ENCODE measurements at regions not wholly inside any gene's neighbourhood (a gene's known extent, or its start where the extent isn't known, plus 50 kb on each side); places are given as distances from the start of the nearest gene placed in this dataset.
"Not testable (repeated sequence)": the region's sequence is repeated elsewhere in the genome, so short reads cannot be mapped to it uniquely, and the experiment has no call there.

- DNase-seq = not testable (repeated sequence)
Observed at GRCh38 chr6:4725136-4725760, 51.0 kb upstream of the CDYL start.

DNA sequence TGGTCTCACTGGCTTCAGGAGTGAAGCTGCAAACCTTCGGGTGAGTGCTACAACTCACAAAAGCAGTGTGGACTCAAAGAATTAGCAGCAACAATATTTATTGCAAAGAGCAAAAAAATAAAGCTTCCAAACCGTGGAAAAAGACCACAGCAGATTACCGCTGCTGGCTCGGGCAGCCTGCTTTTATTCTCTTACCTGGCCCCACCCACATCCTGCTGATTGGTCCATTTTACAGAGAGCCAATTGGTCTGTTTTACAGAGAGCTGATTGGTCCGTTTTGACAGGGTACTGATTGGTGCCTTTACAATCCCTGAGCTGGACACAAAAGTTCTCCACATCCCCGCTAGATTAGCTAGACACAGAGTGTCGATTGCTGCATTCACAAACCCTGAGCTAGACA is 51.5 kb upstream of the CDYL start:
- not testable (repeated sequence) for DNase-seq

- no peak for DNase-seq
Observed at GRCh38 chr6:4723383-4723782, 52.8 kb upstream of the CDYL start.

- not testable (repeated sequence) for DNase-seq
Observed at GRCh38 chr6:4721368-4721767, 54.8 kb upstream of the CDYL start.

GRCh38 chr6:4719491-4719890 is 56.7 kb upstream of the CDYL start:
- DNase-seq = no peak

DNA sequence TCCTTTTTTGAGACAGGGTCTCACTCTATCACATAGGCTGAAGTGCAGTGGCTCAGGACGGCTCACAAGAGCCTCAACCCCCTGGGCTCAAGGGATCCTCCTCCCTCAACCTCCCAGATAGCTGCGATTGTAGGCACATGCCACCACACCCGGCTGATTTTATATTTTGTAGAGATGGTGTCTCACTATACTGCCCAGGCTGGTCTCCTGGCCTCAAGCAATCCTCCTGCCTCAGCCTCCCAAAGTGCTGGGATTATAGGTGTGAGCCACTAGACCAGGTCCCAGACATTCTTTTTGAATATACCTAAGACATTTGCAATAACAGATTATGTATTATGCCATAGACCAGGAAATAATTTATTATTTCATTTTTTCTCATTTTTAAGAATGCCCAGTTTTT is 58.3 kb upstream of the CDYL start:
- DNase-seq = no peak

GRCh38 chr6:4717124-4717523 is 59.1 kb upstream of the CDYL start:
- no peak for DNase-seq

- DNase-seq = no peak
Observed at GRCh38 chr6:4714961-4715501, 61.2 kb upstream of the CDYL start.

DNA sequence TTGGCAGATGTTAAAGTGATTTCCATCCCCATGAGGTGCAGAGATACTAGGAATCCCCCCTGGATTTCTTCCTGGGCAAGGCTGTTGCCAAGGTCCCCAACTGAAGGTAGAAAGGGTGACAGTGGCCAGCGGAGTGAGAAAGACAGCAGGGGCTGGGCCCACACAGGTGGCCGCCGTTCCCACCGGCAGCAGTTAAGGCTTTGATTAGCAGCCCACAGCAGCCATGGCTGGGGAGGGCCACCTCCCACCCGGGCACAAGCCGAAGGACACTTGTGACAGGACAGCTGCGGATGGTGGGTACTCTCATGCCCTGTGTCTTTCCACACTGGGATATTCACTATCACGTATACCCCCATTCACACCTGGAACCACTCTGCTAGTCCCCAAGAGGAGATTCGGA is 63.9 kb upstream of the CDYL start:
- no peak for DNase-seq

DNA sequence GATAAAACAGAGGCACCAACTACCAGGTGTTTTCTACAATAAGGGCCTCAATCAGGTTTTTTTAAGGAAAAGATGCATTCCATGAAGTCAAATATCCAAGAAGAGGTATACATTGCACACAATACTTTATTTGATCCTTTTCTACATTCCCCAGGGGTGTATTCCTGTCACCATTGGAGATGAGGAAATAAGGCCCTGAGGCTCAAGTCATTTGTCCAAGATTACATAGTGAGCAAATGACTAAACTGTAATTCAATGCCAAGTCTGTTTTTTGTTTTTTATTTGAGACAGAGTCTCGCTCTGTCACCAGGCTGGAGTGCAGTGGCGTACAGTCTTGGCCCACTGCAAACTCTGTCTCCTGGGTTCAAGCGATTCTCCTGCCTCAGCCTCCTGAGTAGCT is 69.2 kb upstream of the CDYL start:
- peak; percentile 25 for DNase-seq

GRCh38 chr6:4705809-4706208 is 70.4 kb upstream of the CDYL start:
- no peak for DNase-seq

DNA sequence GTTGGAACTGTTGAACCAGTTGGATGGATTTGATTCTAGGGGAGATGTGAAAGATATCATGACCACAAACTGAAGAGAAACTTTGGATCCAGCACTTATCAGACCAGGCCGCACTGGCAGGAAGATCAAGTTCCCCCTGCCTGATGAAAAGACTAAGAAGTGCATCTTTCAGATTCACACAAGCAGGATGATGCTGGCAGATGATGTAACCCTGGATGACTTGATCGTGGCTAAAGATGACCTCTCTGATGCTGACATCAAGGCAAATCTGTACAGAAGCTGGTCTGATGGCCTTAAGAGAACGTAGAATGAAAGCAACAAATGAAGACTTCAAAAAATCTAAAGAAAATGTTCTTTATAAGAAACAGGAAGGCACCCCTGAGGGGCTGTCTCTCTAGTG is 72.8 kb upstream of the CDYL start:
- DNase-seq = no peak

DNA sequence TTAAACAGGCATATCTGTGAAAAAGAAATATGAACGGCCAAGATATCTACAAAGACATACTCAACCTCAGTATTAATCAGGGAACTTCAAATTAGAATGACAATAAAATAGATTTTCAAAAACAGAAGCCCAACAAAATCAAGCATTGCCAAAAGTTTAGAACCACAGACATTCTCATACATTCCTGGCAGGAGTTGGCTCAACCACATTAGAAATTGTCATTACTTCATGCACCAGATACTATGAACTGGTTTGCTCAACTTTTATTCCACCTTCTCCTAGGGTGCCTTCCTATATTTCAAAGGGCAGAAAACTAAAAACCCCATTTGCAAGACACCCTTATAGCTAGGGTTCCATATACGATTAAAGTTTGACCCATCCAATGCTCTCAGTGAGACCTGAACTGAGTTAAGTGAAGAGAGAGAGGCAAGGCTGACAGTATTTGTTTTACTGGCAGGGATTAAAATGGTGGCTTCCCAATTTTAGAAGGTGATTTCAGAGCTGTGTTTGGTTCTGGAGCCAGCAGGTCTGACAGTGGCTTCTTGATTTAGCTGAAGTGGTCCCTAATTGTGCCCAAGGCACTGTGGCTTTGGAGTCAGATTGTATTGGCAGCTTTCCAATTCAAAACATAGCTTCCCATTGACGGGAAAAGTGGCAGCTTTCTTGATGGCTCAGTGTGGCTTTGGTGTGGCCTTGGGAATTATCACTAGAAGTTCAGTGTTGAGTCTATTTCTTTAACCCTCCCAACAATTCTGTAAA is 77.1 kb upstream of the CDYL start:
- DNase-seq = no peak

DNA sequence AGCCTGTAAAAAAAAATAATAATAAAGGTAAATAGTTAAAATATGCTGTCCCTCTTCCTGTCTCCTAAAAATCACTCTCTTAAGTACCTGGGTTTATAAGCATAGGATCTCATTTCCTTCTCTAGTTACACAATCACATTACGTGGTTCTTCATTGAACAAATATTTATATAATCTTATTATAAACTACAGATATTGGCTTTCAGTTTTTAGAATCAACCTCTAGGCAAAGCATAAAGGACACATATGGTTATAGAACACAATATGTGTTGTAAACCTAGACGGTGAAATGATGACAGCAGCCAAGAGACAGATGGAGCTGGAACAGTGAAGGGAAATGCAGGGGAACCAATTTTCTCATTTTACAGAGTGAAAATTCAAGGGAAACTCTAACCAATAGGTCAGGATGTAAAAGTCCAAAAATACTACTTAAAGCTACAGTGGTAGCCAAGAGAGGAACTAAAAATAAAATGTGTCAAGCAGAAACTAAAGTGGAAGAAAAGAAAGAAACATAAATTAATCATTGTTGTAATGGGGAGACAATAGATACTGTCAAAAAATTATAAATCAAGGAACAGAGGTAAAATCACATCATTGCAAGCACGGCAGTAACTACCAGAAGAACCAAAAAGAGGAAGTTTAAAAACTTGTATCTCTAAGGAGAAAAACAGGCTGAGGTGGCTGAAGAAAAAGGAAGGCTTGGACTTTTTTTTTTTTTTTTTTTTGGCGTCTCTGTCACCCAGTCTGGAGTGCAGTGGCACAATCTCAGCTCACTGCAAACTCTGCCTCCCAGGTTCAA is 82.8 kb upstream of the CDYL start:
- DNase-seq = no peak

GRCh38 chr6:4692664-4693063 is 83.5 kb upstream of the CDYL start:
- DNase-seq = no peak

- DNase-seq = peak; percentile 81
Observed at GRCh38 chr6:4687989-4688947, 87.9 kb upstream of the CDYL start.

DNA sequence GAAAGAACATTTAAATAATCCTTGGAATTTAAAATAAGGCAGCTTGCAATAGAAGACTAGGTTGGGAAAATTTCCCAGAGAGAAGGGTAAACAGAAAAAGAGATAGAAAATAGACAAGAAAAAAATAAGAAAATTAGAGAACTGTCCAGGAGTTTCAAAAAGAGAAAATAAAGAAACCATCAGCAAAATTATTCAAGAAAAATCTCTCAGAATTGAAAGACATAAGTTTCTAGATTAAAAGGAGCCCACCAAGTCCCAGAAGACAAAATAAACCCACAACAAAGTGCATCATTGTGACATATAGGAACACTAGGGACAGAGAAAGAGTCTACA is 88.6 kb upstream of the CDYL start:
- DNase-seq = no peak

- DNase-seq = no peak
Observed at GRCh38 chr6:4682431-4683097, 93.6 kb upstream of the CDYL start.

DNA sequence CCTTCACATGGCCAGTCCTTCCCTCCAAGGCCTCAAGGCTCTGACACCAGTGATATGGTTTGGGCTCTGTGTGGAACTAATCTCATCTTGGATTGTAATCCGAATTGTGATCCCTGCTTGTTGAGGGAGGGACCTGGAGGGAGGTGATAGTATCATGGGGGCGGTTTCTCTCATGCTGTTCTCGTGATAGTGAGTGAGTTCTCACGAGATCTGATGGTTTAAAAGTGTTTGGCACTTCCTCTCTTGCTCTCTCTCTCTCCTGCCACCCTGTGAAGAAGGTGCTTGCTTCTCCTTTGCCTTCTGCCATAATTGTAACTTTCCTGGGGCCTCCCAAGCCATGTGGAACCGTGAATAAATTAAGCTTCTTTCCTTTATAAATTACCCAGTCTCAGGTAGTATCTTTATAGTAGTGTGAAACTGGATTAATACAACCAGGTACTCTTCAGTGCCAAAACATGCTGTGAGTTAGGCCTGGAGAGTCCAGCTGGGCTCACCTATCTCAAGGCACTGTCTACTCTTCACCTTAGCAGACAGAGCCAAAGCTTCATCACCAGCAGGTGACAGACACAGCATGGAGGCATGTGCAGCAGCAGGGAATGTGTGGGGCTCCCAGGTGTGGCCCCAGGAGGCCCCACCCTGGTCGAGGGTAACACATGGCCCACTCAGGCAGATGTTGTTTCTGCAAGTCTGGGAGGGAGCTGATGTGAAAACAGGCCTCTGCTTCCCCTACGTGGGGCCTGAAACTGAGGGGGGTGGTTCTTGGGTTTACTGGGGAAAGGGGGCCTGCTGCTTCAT is 97.5 kb upstream of the CDYL start:
- DNase-seq = no peak

GRCh38 chr6:4677751-4678065 is 98.5 kb upstream of the CDYL start:
- DNase-seq = no peak

DNA sequence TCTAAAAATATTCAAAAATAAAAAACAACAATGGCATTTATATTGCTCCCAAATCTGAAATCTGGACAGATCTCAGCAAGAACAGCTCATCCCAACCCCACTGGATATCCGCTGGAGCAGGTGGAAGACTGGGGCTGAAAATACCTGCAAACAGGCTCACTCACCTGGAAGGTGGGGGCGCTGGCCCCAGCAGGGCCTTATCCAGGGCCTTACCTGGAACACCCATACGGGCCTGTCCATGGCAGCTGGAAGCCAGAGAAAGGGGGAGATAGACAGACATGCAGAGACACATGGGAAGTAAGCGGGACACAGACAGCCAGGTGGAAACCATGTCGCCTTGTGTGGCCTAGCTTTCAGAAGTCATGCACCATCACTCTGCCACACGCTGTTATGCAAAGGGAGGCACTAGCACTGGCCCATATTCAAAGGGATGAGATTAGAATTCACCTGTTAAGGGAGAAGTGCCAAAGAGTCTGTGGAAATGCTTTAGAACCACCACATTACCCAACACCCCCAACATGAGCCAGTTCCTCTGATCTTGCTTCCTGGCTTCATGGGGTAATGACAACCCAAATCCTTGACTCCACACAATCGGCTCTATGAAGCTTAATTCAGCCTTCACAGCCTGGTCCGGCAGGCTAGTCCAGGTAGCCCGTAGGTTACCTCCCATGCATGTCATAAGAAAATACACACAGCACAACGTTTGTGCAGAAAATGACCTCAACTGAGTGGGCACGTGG is 99.0 kb upstream of the CDYL start:
- no peak for DNase-seq

All from EL (cell line).